Muscle of leg (tissue), 3 donors: ENCODE measurements at regions not wholly inside any gene's neighbourhood (a gene's known extent, or its start where the extent isn't known, plus 50 kb on each side); places are given as distances from the start of the nearest gene placed in this dataset.
"Not testable (repeated sequence)": the region's sequence is repeated elsewhere in the genome, so short reads cannot be mapped to it uniquely, and the experiment has no call there.

ENCODE experiments used
- DNase-seq: peaks from one replicate; pipeline ENCODE4 v3.0.0; 2013
- H3K27ac ChIP-seq: one replicate; pipeline ENCODE4 v1.5.1; 2013; ENCODE audit warnings: mild to moderate bottlenecking, low read length, control low read depth
- H3K27me3 ChIP-seq: one replicate; pipeline ENCODE4 v1.6.1; 2013; ENCODE audit warnings: low read length; ENCODE audit not compliant: control insufficient read depth, insufficient read depth
- H3K36me3 ChIP-seq: one replicate; pipeline ENCODE4 v1.6.1; 2013; ENCODE audit warnings: low read length; ENCODE audit not compliant: control insufficient read depth, insufficient read depth
- H3K4me1 ChIP-seq: one replicate; pipeline ENCODE4 v1.6.1; 2013; ENCODE audit warnings: low read length; ENCODE audit not compliant: control insufficient read depth, insufficient read depth
- H3K4me3 ChIP-seq: one replicate; pipeline ENCODE4 v1.5.1; 2013; ENCODE audit warnings: low read length, control low read depth
- H3K9me3 ChIP-seq: replicated peaks from 2 replicates; pipeline ENCODE4 v1.6.1; 2013; ENCODE audit warnings: low read depth, low read length; ENCODE audit not compliant: control insufficient read depth
- WGBS: methylation state at CpG from one replicate; pipeline ENCODE4 v1.1.5; 2013; ENCODE audit warnings: missing lambda C conversion rate; ENCODE audit not compliant: insufficient coverage; 5-methylcytosine and 5-hydroxymethylcytosine counted together

DNA sequence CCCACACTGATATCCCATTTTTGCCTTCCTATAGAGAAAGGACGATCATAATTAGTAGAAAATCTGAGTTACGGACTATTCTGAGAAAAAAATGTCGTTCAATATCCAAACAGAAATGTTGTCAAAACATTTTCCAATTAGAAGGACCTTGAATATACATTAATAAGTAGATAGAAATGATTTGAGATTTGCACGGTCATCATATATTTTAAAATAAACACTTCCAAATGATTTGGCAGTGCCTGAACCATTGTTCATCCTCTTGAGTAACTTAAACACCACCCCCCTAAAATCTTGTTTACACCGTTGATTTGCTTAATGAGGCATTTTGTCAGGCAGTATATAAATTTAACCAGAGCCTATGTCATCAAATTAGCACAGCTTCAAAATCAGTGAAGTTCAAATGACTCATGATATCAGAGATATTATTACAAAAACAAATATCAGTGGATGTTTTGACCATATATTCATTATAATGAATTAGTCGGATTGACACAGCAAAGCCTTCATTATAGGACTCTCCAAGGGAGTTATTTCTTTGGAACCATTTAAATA, 105.0 kb downstream of the ACTL7B start:
- Histone ChIP-seq H3K36me3 (no peaks in the 10 kb centered on the region), H3K9me3 (no peaks in the 10 kb centered on the region), H3K4me1 (no peaks in the 10 kb centered on the region), H3K27me3 (no peaks in the 10 kb centered on the region), H3K4me3 (no peak overlapping the region), H3K27ac (no peak overlapping the region)
- no peak for DNase-seq
- no CpG with 5 or more reads among the region's 6 CpGs for WGBS

DNA sequence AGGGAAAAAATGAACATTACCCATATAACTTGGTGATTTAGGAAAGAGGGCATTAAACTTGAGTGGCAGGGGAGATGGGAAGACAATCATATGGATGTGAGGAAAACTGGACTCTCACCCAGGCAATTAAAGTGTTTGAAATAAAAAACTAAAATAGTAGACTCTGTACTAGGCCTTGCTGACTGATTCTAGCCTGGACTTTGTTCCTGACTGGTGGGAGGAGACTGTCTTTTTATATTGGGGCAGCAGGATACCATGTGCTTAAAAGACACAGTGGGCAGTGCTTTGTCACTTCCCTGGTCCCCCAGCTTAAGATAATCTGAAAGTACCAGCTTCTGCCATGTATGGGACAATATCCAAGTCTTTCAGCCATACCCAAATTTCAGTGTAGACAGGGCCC, 107.0 kb downstream of the ACTL7B start:
- DNase-seq, result no peak
- no peaks in the 10 kb centered on the region for H3K9me3 ChIP-seq
- no peak overlapping the region for H3K4me3 ChIP-seq
- H3K27ac ChIP-seq, result no peak overlapping the region
- H3K27me3 ChIP-seq, result no peaks in the 10 kb centered on the region
- no peaks in the 10 kb centered on the region for H3K36me3 ChIP-seq
- H3K4me1 ChIP-seq, result peaks cover 7% of the 10 kb centered on the region

DNA sequence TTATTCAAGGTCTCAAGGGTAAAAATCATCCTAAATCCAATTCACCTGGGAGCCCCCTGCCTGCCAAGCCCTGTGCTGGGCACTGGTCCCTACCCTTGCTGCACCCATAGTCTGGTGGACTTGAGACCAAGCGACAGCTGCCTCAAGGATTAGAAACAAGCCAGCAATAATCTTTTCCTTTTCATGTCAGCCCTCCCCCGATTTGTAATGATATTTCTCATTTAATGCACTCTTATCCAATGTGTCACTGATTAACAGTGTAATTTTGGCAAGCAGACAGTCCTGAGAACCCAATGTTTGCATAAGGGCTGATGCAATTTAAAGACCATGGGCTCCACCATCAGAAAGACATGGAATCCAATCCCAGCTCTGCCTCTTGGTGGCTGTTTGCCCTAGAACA, 108.9 kb downstream of the ACTL7B start:
- H3K27me3 ChIP-seq, result no peaks in the 10 kb centered on the region
- no peaks in the 10 kb centered on the region for H3K9me3 ChIP-seq
- H3K4me1 ChIP-seq, result peaks cover 9% of the 10 kb centered on the region
- H3K36me3 ChIP-seq, result no peaks in the 10 kb centered on the region
- WGBS, result 86% methylated on average over 1 of the region's 2 CpGs
- DNase-seq, result no peak
- H3K4me3 ChIP-seq, result no peak overlapping the region
- no peak overlapping the region for H3K27ac ChIP-seq

DNA sequence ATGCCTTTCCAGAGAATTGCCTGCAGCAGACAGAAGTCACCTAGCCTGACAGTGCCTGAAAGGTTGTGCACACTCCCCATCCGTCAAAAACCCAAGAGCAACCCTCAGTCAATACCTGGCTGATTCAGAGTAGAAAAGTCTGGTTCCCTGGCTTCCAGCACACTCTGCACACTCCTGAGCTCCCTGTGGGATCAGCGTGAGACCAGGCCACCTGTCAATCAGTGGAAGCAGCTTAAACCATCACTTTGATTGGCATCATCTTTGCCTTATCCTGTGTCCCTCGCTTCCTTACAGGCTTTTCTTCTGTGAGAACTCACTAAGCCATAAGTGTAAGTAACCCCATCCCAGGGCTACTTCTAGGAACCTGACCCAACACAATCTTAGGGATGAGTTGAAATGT, 109.8 kb downstream of the ACTL7B start:
- Histone ChIP-seq H3K4me3 (no peak overlapping the region), H3K4me1 (peaks cover 9% of the 10 kb centered on the region), H3K9me3 (no peaks in the 10 kb centered on the region), H3K27ac (no peak overlapping the region), H3K27me3 (no peaks in the 10 kb centered on the region), H3K36me3 (no peaks in the 10 kb centered on the region)
- no peak for DNase-seq
- 83% methylated on average over 1 of the region's 3 CpGs for WGBS

DNA sequence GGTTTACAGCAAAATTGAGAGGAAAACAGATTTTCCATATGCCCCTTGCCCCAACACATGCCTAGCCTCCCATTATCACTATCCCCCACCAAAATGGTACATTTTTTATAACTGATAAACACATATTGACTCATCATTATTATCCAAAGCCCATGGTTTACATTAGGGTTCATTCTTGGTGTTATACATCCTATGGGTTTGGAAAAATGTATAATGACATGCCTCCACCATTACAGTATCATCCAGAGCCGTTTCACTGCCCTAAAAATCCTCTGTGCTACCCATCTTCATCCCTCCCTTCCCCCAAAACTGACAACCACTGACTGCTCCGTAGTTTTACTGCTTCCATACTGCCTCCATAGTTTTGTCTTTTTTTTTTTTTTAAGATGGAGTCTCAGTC, 111.1 kb downstream of the ACTL7B start:
- 80% methylated on average over 1 of the region's 2 CpGs for WGBS

DNA sequence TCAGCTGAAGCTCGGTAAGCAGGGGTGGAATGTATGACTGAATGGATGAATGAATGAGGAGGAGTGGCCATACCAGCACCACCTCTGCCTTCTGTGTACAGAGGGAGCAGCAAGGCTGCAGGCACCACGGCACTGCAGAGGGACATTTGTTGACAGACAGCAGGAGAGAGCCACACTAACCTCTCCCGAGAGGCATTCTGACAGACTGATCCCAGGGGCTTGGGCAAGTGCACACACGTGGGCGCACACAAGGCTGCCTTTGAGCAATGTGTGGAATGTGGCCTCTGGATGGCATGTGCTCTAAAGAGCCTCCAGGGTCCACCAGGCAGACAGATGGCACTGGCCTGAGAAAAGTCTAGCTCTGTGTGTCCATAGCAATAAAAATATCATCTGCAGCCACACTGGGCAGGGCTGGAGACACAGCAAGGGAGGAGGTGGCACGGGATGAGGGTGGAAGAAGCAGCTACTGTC, 111.8 kb downstream of the ACTL7B start:
- 65% methylated on average over 4 of the region's 6 CpGs for WGBS
- no peaks in the 10 kb centered on the region for H3K9me3 ChIP-seq
- peak overlapping the region; percentile 18 for H3K27ac ChIP-seq
- DNase-seq, result peak; percentile 77
- no peaks in the 10 kb centered on the region for H3K36me3 ChIP-seq
- no peaks in the 10 kb centered on the region for H3K27me3 ChIP-seq
- peaks cover 9% of the 10 kb centered on the region for H3K4me1 ChIP-seq
- H3K4me3 ChIP-seq, result no peak overlapping the region

More for the DNA sequence above, 111.1 kb downstream of the ACTL7B start:
- Histone ChIP-seq H3K27me3 (no peaks in the 10 kb centered on the region), H3K4me1 (peaks cover 9% of the 10 kb centered on the region), H3K9me3 (no peaks in the 10 kb centered on the region), H3K36me3 (no peaks in the 10 kb centered on the region), H3K4me3 (no peak overlapping the region), H3K27ac (peak overlapping the region; percentile 20)
- DNase-seq, result no peak

DNA sequence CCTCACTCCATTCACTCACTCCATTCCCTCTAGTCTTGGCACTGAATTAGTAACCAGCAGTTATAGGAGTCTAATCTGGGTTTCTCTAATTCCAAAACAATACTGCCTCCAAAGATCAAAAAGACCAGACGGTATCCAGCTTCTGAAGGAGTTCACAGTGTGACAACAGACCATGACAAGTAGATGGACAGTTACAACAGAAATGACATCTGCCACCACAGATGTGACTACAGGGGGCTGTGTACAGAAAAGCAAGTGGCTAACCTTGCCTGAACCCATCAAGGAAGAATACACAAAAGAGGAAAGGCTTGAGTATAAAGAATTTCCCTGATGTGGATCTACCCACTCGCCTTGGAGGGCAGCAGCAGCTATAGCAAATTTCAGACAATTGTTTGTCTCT, 112.4 kb downstream of the ACTL7B start:
- Histone ChIP-seq H3K4me3 (no peak overlapping the region), H3K36me3 (no peaks in the 10 kb centered on the region), H3K9me3 (no peaks in the 10 kb centered on the region), H3K4me1 (peaks cover 9% of the 10 kb centered on the region), H3K27ac (no peak overlapping the region), H3K27me3 (no peaks in the 10 kb centered on the region)
- no CpG with 5 or more reads among the region's 2 CpGs for WGBS
- no peak for DNase-seq

DNA sequence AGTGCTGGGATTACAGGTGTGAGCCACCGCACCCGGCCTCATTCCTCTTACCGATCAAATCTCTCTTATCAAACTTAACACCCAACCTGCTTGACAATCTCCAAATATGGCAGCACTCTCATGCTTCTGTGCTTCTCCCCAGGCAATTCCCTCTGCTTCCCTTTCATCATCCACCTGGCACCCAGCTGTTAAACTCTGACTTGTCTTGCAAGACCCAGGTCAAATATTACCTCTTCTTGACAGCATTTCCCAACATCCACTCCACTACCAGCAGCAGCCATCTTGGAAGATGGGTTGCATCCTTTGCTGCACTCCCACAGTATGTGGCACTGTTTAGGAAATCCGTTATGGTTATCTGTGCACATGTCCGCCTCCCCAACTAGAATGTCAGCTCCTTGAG, 113.6 kb downstream of the ACTL7B start:
- no peaks in the 10 kb centered on the region for H3K27me3 ChIP-seq
- H3K27ac ChIP-seq, result no peak overlapping the region
- peaks cover 9% of the 10 kb centered on the region for H3K4me1 ChIP-seq
- no peak for DNase-seq
- H3K4me3 ChIP-seq, result no peak overlapping the region
- no peaks in the 10 kb centered on the region for H3K36me3 ChIP-seq
- H3K9me3 ChIP-seq, result no peaks in the 10 kb centered on the region
- 50% methylated on average over 3 of the region's 5 CpGs for WGBS

DNA sequence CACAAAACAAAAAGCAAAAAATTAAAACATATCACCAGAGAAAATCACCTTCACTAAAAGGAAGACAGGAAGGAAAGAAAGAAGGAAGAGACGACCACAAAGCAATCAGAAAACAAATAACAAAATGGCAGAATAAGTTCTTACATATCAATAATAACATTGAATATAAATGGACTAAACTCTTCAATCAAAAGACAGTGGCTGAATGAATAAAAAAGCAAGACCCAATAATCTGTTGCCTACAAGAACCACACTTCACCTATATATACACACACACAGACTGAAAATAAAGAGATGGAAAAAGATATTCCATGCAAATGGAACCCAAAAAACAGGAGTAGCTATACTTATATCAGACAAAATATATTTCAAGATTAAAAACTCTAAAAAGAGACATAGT, 124.5 kb downstream of the ACTL7B start:
- H3K4me1 ChIP-seq, result peaks cover 13% of the 10 kb centered on the region
- WGBS, result no CpG with 5 or more reads among the region's 1 CpG
- H3K9me3 ChIP-seq, H3K27ac ChIP-seq, H3K4me3 ChIP-seq, DNase-seq, H3K36me3 ChIP-seq, H3K27me3 ChIP-seq: not testable (repeated sequence)

DNA sequence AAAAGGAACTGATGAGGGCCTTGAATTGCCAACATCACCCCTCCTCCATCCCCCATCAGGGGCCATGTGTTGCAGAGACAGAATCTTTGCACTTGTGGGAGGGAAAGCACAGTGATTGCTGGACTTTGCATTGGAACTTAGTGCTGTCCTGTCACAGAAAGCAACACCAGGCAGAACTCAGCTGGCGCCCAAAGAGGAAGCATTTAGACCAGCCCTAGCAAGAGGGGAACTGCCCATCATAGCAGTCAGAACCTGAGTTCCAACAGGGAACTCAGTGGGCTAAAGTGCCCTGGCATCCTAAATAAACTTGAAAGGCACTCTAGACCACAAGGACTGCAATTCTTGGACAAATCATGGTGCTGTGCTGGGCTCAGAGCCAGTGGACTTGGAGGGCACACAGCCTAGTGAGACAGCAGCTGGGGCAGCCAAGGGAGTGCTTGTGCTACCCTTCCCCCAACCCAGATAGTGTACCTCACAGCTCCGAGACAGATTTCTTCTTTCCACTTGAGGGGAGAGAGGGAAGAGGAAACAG, 128.1 kb downstream of the ACTL7B start:
- DNase-seq, result peak; percentile 54
- Histone ChIP-seq H3K4me3 (no peak overlapping the region), H3K27ac (no peak overlapping the region)

DNA sequence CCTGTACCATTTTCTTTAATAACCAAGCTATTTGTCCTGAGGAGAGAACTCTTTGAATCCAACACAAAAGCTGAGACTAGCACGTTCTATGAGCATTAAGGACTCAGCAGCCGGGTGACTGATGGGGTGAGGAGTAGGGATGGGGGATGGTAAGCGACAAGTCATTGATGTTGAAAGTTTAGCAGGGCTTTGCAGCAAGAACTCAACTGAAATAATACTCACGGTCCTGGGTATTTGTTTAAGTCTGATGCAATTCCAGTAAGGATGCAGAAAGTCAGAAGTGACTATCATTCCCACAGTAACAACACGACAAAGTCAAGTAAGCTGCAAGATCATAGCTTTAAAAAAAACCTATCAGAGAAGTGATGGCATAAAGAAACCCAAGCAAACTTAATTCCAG, 131.1 kb downstream of the ACTL7B start:
- H3K27me3 ChIP-seq, result no peaks in the 10 kb centered on the region
- H3K4me1 ChIP-seq, result peaks cover 13% of the 10 kb centered on the region
- H3K27ac ChIP-seq, result no peak overlapping the region
- H3K36me3 ChIP-seq, result no peaks in the 10 kb centered on the region
- no peak for DNase-seq
- no CpG with 5 or more reads among the region's 5 CpGs for WGBS
- H3K4me3 ChIP-seq, result no peak overlapping the region
- H3K9me3 ChIP-seq, result no peaks in the 10 kb centered on the region

More for the DNA sequence above, 128.1 kb downstream of the ACTL7B start:
- Histone ChIP-seq H3K4me1 (peaks cover 13% of the 10 kb centered on the region), H3K36me3 (no peaks in the 10 kb centered on the region), H3K27me3 (no peaks in the 10 kb centered on the region), H3K9me3 (no peaks in the 10 kb centered on the region)
- 80% methylated on average over 1 of the region's 2 CpGs for WGBS
